GM23248 (cell line): ENCODE measurements at regions not wholly inside any gene's neighbourhood (a gene's known extent, or its start where the extent isn't known, plus 50 kb on each side); places are given as distances from the start of the nearest gene placed in this dataset.

Experiments
- DNase-seq: peaks from one replicate; pipeline ENCODE4 v3.0.0-alpha.2; 2015
- H2AFZ ChIP-seq: fragments of 200-600 bp; sonication (generic); 2 replicates; pipeline ENCODE4 v1.6.1; 2016; ENCODE audit warnings: antibody characterized with exemption
- H3F3A ChIP-seq: fragments of 200-600 bp; sonication (generic); 2 replicates; pipeline ENCODE4 v1.6.1; 2016; ENCODE audit warnings: mild to moderate bottlenecking, antibody characterized with exemption, mixed run types; ENCODE audit not compliant: insufficient read depth
- H3K27ac ChIP-seq: fragments of 200-600 bp; sonication (generic); 2 replicates; pipeline ENCODE4 v1.5.1; 2016; ENCODE audit warnings: mild to moderate bottlenecking
- H3K27me3 ChIP-seq: fragments of 200-600 bp; sonication (generic); replicated peaks from 2 replicates; pipeline ENCODE4 v1.6.1; 2016; ENCODE audit warnings: mild to moderate bottlenecking; ENCODE audit not compliant: insufficient read depth
- H3K36me3 ChIP-seq: fragments of 200-600 bp; sonication (generic); 2 replicates; pipeline ENCODE4 v1.6.1; 2016; ENCODE audit warnings: low read depth, mild to moderate bottlenecking
- H3K4me1 ChIP-seq: fragments of 200-600 bp; sonication (generic); 2 replicates; pipeline ENCODE4 v1.6.1; 2016; ENCODE audit warnings: mild to moderate bottlenecking; ENCODE audit not compliant: insufficient read depth
- H3K4me2 ChIP-seq: fragments of 200-600 bp; sonication (generic); one replicate; pipeline ENCODE4 v1.6.1; 2016; ENCODE audit warnings: mild to moderate bottlenecking; ENCODE audit not compliant: unreplicated experiment
- H3K4me3 ChIP-seq: fragments of 200-600 bp; sonication (generic); 2 replicates; pipeline ENCODE4 v1.5.1; 2016; ENCODE audit warnings: mild to moderate bottlenecking
- H3K79me2 ChIP-seq: fragments of 200-600 bp; sonication (generic); 2 replicates; pipeline ENCODE4 v1.6.1; 2016; ENCODE audit warnings: mild to moderate bottlenecking; ENCODE audit not compliant: insufficient read depth
- H3K9ac ChIP-seq: fragments of 200-600 bp; sonication (generic); 2 replicates; pipeline ENCODE4 v1.6.1; 2016; ENCODE audit warnings: mild to moderate bottlenecking
- H3K9me2 ChIP-seq: fragments of 200-600 bp; sonication (generic); 2 replicates; pipeline ENCODE4 v1.6.1; 2016; ENCODE audit warnings: mixed run types, mild to moderate bottlenecking, moderate library complexity; ENCODE audit not compliant: insufficient read depth
- H3K9me3 ChIP-seq: fragments of 200-600 bp; sonication (generic); one replicate; pipeline ENCODE4 v1.6.1; 2017; ENCODE audit warnings: low read depth
- H4K20me1 ChIP-seq: fragments of 200-600 bp; sonication (generic); 2 replicates; pipeline ENCODE4 v1.6.0; 2016; ENCODE audit not compliant: insufficient read depth
- EZH2 ChIP-seq: fragments of 200-600 bp; sonication (generic); IDR thresholded peaks from 2 replicates; pipeline ENCODE4 v1.6.1; 2018; ENCODE audit warnings: antibody characterized with exemption, mild to moderate bottlenecking; ENCODE audit not compliant: insufficient read depth, poor library complexity, severe bottlenecking
- EZH2phosphoT487 ChIP-seq: fragments of 200-600 bp; sonication (generic); IDR thresholded peaks from 2 replicates; pipeline ENCODE4 v1.6.1; 2018; ENCODE audit warnings: antibody characterized with exemption, moderate library complexity, mild to moderate bottlenecking, low read depth; ENCODE audit not compliant: insufficient read depth
- WGBS, 2 experiments: methylation state at CpG; one replicate each; pipeline ENCODE4 v1.1.6; 2015 to 2017; ENCODE audit warnings: low lambda C conversion rate in 2 of 2, low coverage in 1 of 2; ENCODE audit errors: missing lambda C conversion rate in 2 of 2; 5-methylcytosine and 5-hydroxymethylcytosine counted together
- in situ Hi-C: fragments of 300-500 bp; cut with MboI; formaldehyde crosslinking; loops from 2 replicates; pipeline ENCODE4 v1.15.0; 2020

- peaks cover 6% of the 10 kb centered on the region; the same call in 1 of the 2 replicates for H3F3A ChIP-seq
- H3K9me3 ChIP-seq: no peaks in the 10 kb centered on the region
- no peaks in the 10 kb centered on the region for H4K20me1 ChIP-seq
- 66 to 67% methylated on average over 5 of the region's 5 CpGs for WGBS, 2 experiments
- H3K79me2 ChIP-seq: no peaks in the 10 kb centered on the region
- H3K4me1 ChIP-seq: peaks cover 6% of the 10 kb centered on the region
- no peak overlapping the region for H3K4me3 ChIP-seq
- no peaks in the 10 kb centered on the region for H3K36me3 ChIP-seq
- no peak overlapping the region for H3K27ac ChIP-seq
- no peak for DNase-seq
- TF ChIP-seq EZH2 (no peak), EZH2phosphoT487 (no peak)
- in situ Hi-C loops: no loop called here
- no peaks in the 10 kb centered on the region for H3K9me2 ChIP-seq
- peaks cover 6% of the 10 kb centered on the region for H3K27me3 ChIP-seq
- H3K4me2 ChIP-seq: no peak overlapping the region
- H2AFZ ChIP-seq: no peak overlapping the region
- no peak overlapping the region for H3K9ac ChIP-seq
These were observed 96.7 kb upstream of the CHD1 start for GRCh38 chr5:99025298-99026045.

- DNase-seq: no peak
- H3K4me2 ChIP-seq: no peak overlapping the region
- peaks cover 19% of the 10 kb centered on the region for H3F3A ChIP-seq
- peaks cover 6% of the 10 kb centered on the region for H3K27me3 ChIP-seq
- no peaks in the 10 kb centered on the region for H3K79me2 ChIP-seq
- WGBS, 2 experiments: 73 to 75% methylated on average over 3 of the region's 3 CpGs
- H3K9ac ChIP-seq: no peak overlapping the region
- no peak overlapping the region for H3K27ac ChIP-seq
- TF ChIP-seq EZH2phosphoT487: no peak
- TF ChIP-seq EZH2: no peak
- no peaks in the 10 kb centered on the region for H3K36me3 ChIP-seq
- H4K20me1 ChIP-seq: no peaks in the 10 kb centered on the region
- H3K9me3 ChIP-seq: no peaks in the 10 kb centered on the region
- H3K4me1 ChIP-seq: peaks cover 17% of the 10 kb centered on the region
- H3K4me3 ChIP-seq: no peak overlapping the region
- in situ Hi-C loops: no loop called here
- no peaks in the 10 kb centered on the region for H3K9me2 ChIP-seq
- no peak overlapping the region for H2AFZ ChIP-seq
These were observed 94.5 kb upstream of the CHD1 start for GRCh38 chr5:99023330-99023729.

GRCh38 chr5:99022250-99022649 is 93.4 kb upstream of the CHD1 start:
- Histone ChIP-seq H3K27me3 (peaks cover 6% of the 10 kb centered on the region), H3F3A (peaks cover 19% of the 10 kb centered on the region), H3K27ac (no peak overlapping the region), H2AFZ (no peak overlapping the region), H3K9me3 (no peaks in the 10 kb centered on the region), H3K4me3 (no peak overlapping the region), H3K9me2 (no peaks in the 10 kb centered on the region), H3K9ac (no peak overlapping the region), H4K20me1 (no peaks in the 10 kb centered on the region), H3K79me2 (no peaks in the 10 kb centered on the region), H3K36me3 (no peaks in the 10 kb centered on the region), H3K4me2 (no peak overlapping the region), H3K4me1 (peaks cover 17% of the 10 kb centered on the region)
- TF ChIP-seq EZH2phosphoT487: no peak
- no peak for TF ChIP-seq EZH2
- in situ Hi-C loops: no loop called here
- no peak for DNase-seq

- Histone ChIP-seq H3K9me2 (no peaks in the 10 kb centered on the region), H3K9me3 (no peaks in the 10 kb centered on the region), H3K27ac (no peak overlapping the region), H3K36me3 (no peaks in the 10 kb centered on the region), H3K79me2 (no peaks in the 10 kb centered on the region), H3K27me3 (peaks cover 7% of the 10 kb centered on the region), H3K9ac (no peak overlapping the region), H2AFZ (no peak overlapping the region), H3F3A (peaks cover 19% of the 10 kb centered on the region), H3K4me1 (peaks cover 17% of the 10 kb centered on the region), H3K4me2 (peak overlapping the region; percentile 16), H4K20me1 (no peaks in the 10 kb centered on the region), H3K4me3 (no peak overlapping the region)
- TF ChIP-seq EZH2phosphoT487 (no peak), EZH2 (no peak)
- DNase-seq: no peak
- in situ Hi-C loops: no loop called here
These were observed 91.9 kb upstream of the CHD1 start for GRCh38 chr5:99020698-99021048.
